A549 (cell line): ENCODE measurements at regions not wholly inside any gene's neighbourhood (a gene's known extent, or its start where the extent isn't known, plus 50 kb on each side); places are given as distances from the start of the nearest gene placed in this dataset.

Experiments
- EHMT2 ChIP-seq: fragments of 200-600 bp; sonication (generic); IDR thresholded peaks from 2 replicates; pipeline ENCODE4 v1.6.1; 2016; ENCODE audit warnings: antibody characterized with exemption, low read depth, mild to moderate bottlenecking, moderate library complexity
- SREBF2 ChIP-seq: fragments of 450-650 bp; IDR thresholded peaks from 2 replicates; pipeline ENCODE4 v1.6.1; 2014; ENCODE audit warnings: mild to moderate bottlenecking, moderate library complexity
- TF ChIP-seq, protein P1 (sequence below): fragments of 150-350 bp; IDR thresholded peaks from 2 replicates; pipeline ENCODE4 v1.6.1; 2014; ENCODE audit warnings: low read depth, mild to moderate bottlenecking, low read length

GRCh38 chr7:8379264-8379663 lies 54.1 kb upstream of the NXPH1 start:
- TF ChIP-seq SREBF2 (no peak), EHMT2 (no peak)
- TF ChIP-seq, protein P1, sequence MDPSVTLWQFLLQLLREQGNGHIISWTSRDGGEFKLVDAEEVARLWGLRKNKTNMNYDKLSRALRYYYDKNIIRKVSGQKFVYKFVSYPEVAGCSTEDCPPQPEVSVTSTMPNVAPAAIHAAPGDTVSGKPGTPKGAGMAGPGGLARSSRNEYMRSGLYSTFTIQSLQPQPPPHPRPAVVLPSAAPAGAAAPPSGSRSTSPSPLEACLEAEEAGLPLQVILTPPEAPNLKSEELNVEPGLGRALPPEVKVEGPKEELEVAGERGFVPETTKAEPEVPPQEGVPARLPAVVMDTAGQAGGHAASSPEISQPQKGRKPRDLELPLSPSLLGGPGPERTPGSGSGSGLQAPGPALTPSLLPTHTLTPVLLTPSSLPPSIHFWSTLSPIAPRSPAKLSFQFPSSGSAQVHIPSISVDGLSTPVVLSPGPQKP, result no peak
